ENCODE measurements at regions not wholly inside any gene's neighbourhood (a gene's known extent, or its start where the extent isn't known, plus 50 kb on each side); places are given as distances from the start of the nearest gene placed in this dataset.

- POLR2A ChIA-PET = no interaction called here
- Histone ChIP-seq H3K4me3 (ENCODE audit: low read depth, low read length) (no peak overlapping the region), H3K36me3 (ENCODE audit: control insufficient read depth, insufficient read depth, low read length) (no peaks in the 10 kb centered on the region), H3K27me3 (ENCODE audit: control insufficient read depth, insufficient read depth, low read length) (no peaks in the 10 kb centered on the region)
- CTCF ChIA-PET = no interaction called here
- no peak for DNase-seq (ENCODE audit: low read depth)
- no peak for TF ChIP-seq CTCF (IDR thresholded peaks at IDR 0.05; ENCODE audit: insufficient read depth, low read depth, low read length)
Observed at GRCh38 chr5:3384531-3384930, 211.1 kb upstream of the IRX1 start.

GRCh38 chr5:3382782-3383181 is 212.8 kb upstream of the IRX1 start:
- Histone ChIP-seq H3K27me3 (ENCODE audit: control insufficient read depth, insufficient read depth, low read length) (no peaks in the 10 kb centered on the region), H3K4me3 (ENCODE audit: low read depth, low read length) (no peak overlapping the region), H3K36me3 (ENCODE audit: control insufficient read depth, insufficient read depth, low read length) (no peaks in the 10 kb centered on the region)
- DNase-seq (ENCODE audit: low read depth) = no peak
- ChIA-PET POLR2A (no interaction called here), CTCF (no interaction called here)
- no peak for TF ChIP-seq CTCF (IDR thresholded peaks at IDR 0.05; ENCODE audit: insufficient read depth, low read depth, low read length)

GRCh38 chr5:3382151-3382550 is 213.5 kb upstream of the IRX1 start:
- ChIA-PET POLR2A (no interaction called here), CTCF (no interaction called here)
- no peaks in the 10 kb centered on the region for H3K36me3 ChIP-seq (ENCODE audit: control insufficient read depth, insufficient read depth, low read length)
- H3K4me3 ChIP-seq (ENCODE audit: low read depth, low read length) = no peak overlapping the region
- H3K27me3 ChIP-seq (ENCODE audit: control insufficient read depth, insufficient read depth, low read length) = no peaks in the 10 kb centered on the region
- no peak for DNase-seq (ENCODE audit: low read depth)
- TF ChIP-seq CTCF (IDR thresholded peaks at IDR 0.05; ENCODE audit: insufficient read depth, low read depth, low read length) = no peak

- TF ChIP-seq CTCF (IDR thresholded peaks at IDR 0.05; ENCODE audit: insufficient read depth, low read depth, low read length) = no peak
- no peak overlapping the region for H3K4me3 ChIP-seq (ENCODE audit: low read depth, low read length)
Observed at GRCh38 chr5:3381206-3381825, 214.3 kb upstream of the IRX1 start.

GRCh38 chr5:3380689-3381088 is 214.9 kb upstream of the IRX1 start:
- DNase-seq (ENCODE audit: low read depth) = no peak
- Histone ChIP-seq H3K27me3 (ENCODE audit: control insufficient read depth, insufficient read depth, low read length) (no peaks in the 10 kb centered on the region), H3K4me3 (ENCODE audit: low read depth, low read length) (no peak overlapping the region), H3K36me3 (ENCODE audit: control insufficient read depth, insufficient read depth, low read length) (no peaks in the 10 kb centered on the region)
- ChIA-PET CTCF (no interaction called here), POLR2A (no interaction called here)
- TF ChIP-seq CTCF (IDR thresholded peaks at IDR 0.05; ENCODE audit: insufficient read depth, low read depth, low read length) = no peak

More at GRCh38 chr5:3381206-3381825, 214.3 kb upstream of the IRX1 start:
- no peaks in the 10 kb centered on the region for H3K36me3 ChIP-seq (ENCODE audit: control insufficient read depth, insufficient read depth, low read length)
- H3K27me3 ChIP-seq (ENCODE audit: control insufficient read depth, insufficient read depth, low read length) = no peaks in the 10 kb centered on the region
- no peak for DNase-seq (ENCODE audit: low read depth)
- ChIA-PET POLR2A (no interaction called here), CTCF (no interaction called here)
